ENCODE measurements at regions not wholly inside any gene's neighbourhood (a gene's known extent, or its start where the extent isn't known, plus 50 kb on each side); places are given as distances from the start of the nearest gene placed in this dataset.
A peak's percentile ranks its signal among the peaks of the same experiment; 100 is the strongest.

GRCh38 chr20:48571949-48572847, 255.6 kb downstream of the PREX1 start:
- Mint-ChIP-seq H3K27me3 (ENCODE audit: insufficient read depth) (no peaks in the 10 kb centered on the region), H3K9me3 (no peaks in the 10 kb centered on the region), H3K27ac (peak overlapping the region; percentile 58), H3K4me3 (no peak overlapping the region), H3K36me3 (ENCODE audit: low read depth) (no peaks in the 10 kb centered on the region), H3K4me1 (no peaks in the 10 kb centered on the region)
- H3K36me3 ChIP-seq (ENCODE audit: control insufficient read depth, insufficient read depth, low read length): no peaks in the 10 kb centered on the region
- H3K9me3 ChIP-seq (ENCODE audit: control insufficient read depth, low read length): no peaks in the 10 kb centered on the region
- no peak for DNase-seq
- no peak overlapping the region for H3K9ac ChIP-seq (ENCODE audit: extremely low read depth, low read length, poor library complexity, severe bottlenecking)
- 91 to 94% methylated on average over 10 to 12 of the region's 14 CpGs for WGBS, 2 experiments (ENCODE audit: insufficient coverage in 1 of 2, insufficient read length in 1 of 2)
- no peak overlapping the region for H3K4me3 ChIP-seq (ENCODE audit: low read length)
- no peaks in the 10 kb centered on the region for H3K4me1 ChIP-seq (ENCODE audit: control insufficient read depth, insufficient read depth, low read length)
- H3K27me3 ChIP-seq (ENCODE audit: control insufficient read depth, insufficient read depth, low read length, poor library complexity, severe bottlenecking): no peaks in the 10 kb centered on the region
- H3K27ac ChIP-seq (ENCODE audit: low read depth, low read length): no peak overlapping the region
- TF ChIP-seq, protein P1, sequence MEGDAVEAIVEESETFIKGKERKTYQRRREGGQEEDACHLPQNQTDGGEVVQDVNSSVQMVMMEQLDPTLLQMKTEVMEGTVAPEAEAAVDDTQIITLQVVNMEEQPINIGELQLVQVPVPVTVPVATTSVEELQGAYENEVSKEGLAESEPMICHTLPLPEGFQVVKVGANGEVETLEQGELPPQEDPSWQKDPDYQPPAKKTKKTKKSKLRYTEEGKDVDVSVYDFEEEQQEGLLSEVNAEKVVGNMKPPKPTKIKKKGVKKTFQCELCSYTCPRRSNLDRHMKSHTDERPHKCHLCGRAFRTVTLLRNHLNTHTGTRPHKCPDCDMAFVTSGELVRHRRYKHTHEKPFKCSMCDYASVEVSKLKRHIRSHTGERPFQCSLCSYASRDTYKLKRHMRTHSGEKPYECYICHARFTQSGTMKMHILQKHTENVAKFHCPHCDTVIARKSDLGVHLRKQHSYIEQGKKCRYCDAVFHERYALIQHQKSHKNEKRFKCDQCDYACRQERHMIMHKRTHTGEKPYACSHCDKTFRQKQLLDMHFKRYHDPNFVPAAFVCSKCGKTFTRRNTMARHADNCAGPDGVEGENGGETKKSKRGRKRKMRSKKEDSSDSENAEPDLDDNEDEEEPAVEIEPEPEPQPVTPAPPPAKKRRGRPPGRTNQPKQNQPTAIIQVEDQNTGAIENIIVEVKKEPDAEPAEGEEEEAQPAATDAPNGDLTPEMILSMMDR (conservative IDR thresholded peaks at IDR 0.05): no peak

DNA sequence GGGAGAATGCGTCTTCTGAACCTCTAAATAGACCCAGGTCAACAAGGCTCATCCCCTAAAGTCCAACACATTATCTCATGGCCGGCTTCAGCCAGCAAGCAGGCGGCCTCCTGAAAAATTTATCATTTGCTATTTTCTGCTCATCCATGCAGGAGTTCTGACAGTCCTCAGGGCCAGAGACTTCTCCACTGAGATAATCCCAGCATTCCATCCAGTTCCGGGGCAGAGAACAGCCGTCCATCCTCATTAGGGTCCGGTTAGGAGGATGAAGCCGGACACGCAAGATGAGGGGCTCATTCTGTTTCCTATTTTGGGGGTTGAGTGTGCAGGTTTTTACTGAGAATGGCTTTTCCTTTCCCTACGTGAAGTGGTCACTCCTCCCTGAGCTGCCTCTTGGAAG, 258.1 kb downstream of the PREX1 start:
- TF ChIP-seq, protein P1 (conservative IDR thresholded peaks at IDR 0.05): no peak
- DNase-seq: no peak
- Histone ChIP-seq H3K9ac (ENCODE audit: extremely low read depth, low read length, poor library complexity, severe bottlenecking) (no peak overlapping the region), H3K4me1 (ENCODE audit: control insufficient read depth, insufficient read depth, low read length) (no peaks in the 10 kb centered on the region), H3K27ac (ENCODE audit: low read depth, low read length) (no peak overlapping the region), H3K4me3 (ENCODE audit: low read length) (no peak overlapping the region), H3K36me3 (ENCODE audit: control insufficient read depth, insufficient read depth, low read length) (no peaks in the 10 kb centered on the region), H3K27me3 (ENCODE audit: control insufficient read depth, insufficient read depth, low read length, poor library complexity, severe bottlenecking) (no peaks in the 10 kb centered on the region), H3K9me3 (ENCODE audit: control insufficient read depth, low read length) (no peaks in the 10 kb centered on the region)
- H3K36me3 Mint-ChIP-seq (ENCODE audit: low read depth): no peaks in the 10 kb centered on the region
- H3K27ac Mint-ChIP-seq: no peak overlapping the region
- peaks cover 4% of the 10 kb centered on the region for H3K9me3 Mint-ChIP-seq
- H3K4me3 Mint-ChIP-seq: no peak overlapping the region
- 94 to 97% methylated on average over 8 of the region's 9 CpGs for WGBS, 2 experiments (ENCODE audit: insufficient coverage in 1 of 2, insufficient read length in 1 of 2)
- no peaks in the 10 kb centered on the region for H3K27me3 Mint-ChIP-seq (ENCODE audit: insufficient read depth)
- no peaks in the 10 kb centered on the region for H3K4me1 Mint-ChIP-seq

DNA sequence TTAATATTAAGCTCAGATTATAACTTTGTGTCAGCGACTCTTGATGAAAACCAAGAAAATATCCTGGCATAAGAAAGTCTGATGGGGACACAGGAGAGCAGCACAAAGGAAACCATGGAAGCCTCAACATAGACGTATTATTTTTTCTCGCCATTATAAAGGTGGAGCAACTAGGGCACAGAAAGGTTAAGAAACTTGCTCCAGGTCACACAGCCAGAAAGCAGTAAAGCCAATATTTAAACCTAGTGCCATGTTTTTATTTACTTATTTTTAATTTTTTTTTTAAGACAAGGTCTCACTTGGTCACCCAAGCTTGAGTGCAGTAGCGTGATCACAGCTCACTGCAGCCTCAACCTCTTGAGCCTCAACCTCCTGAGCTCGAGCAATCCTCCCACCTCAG, 259.3 kb downstream of the PREX1 start:
- Mint-ChIP-seq H3K27me3 (ENCODE audit: insufficient read depth) (peaks cover 1% of the 10 kb centered on the region), H3K4me3 (no peak overlapping the region), H3K36me3 (ENCODE audit: low read depth) (no peaks in the 10 kb centered on the region), H3K9me3 (peaks cover 8% of the 10 kb centered on the region), H3K4me1 (no peaks in the 10 kb centered on the region), H3K27ac (no peak overlapping the region)
- no peak for DNase-seq
- Histone ChIP-seq H3K4me3 (ENCODE audit: low read length) (no peak overlapping the region), H3K36me3 (ENCODE audit: control insufficient read depth, insufficient read depth, low read length) (no peaks in the 10 kb centered on the region), H3K4me1 (ENCODE audit: control insufficient read depth, insufficient read depth, low read length) (no peaks in the 10 kb centered on the region), H3K27ac (ENCODE audit: low read depth, low read length) (no peak overlapping the region), H3K9ac (ENCODE audit: extremely low read depth, low read length, poor library complexity, severe bottlenecking) (no peak overlapping the region), H3K9me3 (ENCODE audit: control insufficient read depth, low read length) (no peaks in the 10 kb centered on the region), H3K27me3 (ENCODE audit: control insufficient read depth, insufficient read depth, low read length, poor library complexity, severe bottlenecking) (no peaks in the 10 kb centered on the region)
- TF ChIP-seq, protein P1 (conservative IDR thresholded peaks at IDR 0.05): no peak
- WGBS, 2 experiments (ENCODE audit: insufficient coverage in 1 of 2, insufficient read length in 1 of 2): 92 to 93% methylated on average over 5 of the region's 5 CpGs
